Stimulated activated naive CD8-positive, alpha-beta T cell treated with anti-CD3 and anti-CD28 coated beads, Interleukin-15, amount 100 ng/mL, for 72 hours (primary cell): ENCODE measurements at regions not wholly inside any gene's neighbourhood (a gene's known extent, or its start where the extent isn't known, plus 50 kb on each side); places are given as distances from the start of the nearest gene placed in this dataset.

Experiments
- ATAC-seq: fragments of 150-1000 bp; cut with Tn5 transposase; 2 replicates; pipeline ENCODE4 v1.10.0; 2021; ENCODE audit warnings: mild to moderate bottlenecking, moderate library complexity
- DNase-seq, 2 donors: peaks; one replicate each; pipeline ENCODE4 v3.0.0; 2021 to 2022
- H3K27ac Mint-ChIP-seq, 2 donors: one replicate each; pipeline ENCODE4 v1.8.0; 2022; ENCODE audit warnings: mild to moderate bottlenecking in 2 of 2, mixed read lengths in 2 of 2, moderate library complexity in 2 of 2
- H3K27me3 Mint-ChIP-seq: one replicate; pipeline ENCODE4 v1.8.0; 2022; ENCODE audit warnings: mixed read lengths
- H3K4me1 Mint-ChIP-seq: one replicate; pipeline ENCODE4 v1.8.0; 2022; ENCODE audit warnings: mild to moderate bottlenecking, mixed read lengths
- H3K4me3 Mint-ChIP-seq, 2 donors: one replicate each; pipeline ENCODE4 v1.8.0; 2022; ENCODE audit warnings: mild to moderate bottlenecking in 2 of 2, mixed read lengths in 2 of 2, moderate library complexity in 1 of 2
- H3K9me3 Mint-ChIP-seq, 2 donors: one replicate each; pipeline ENCODE4 v1.8.0; 2022; ENCODE audit warnings: mixed read lengths in 2 of 2

DNA sequence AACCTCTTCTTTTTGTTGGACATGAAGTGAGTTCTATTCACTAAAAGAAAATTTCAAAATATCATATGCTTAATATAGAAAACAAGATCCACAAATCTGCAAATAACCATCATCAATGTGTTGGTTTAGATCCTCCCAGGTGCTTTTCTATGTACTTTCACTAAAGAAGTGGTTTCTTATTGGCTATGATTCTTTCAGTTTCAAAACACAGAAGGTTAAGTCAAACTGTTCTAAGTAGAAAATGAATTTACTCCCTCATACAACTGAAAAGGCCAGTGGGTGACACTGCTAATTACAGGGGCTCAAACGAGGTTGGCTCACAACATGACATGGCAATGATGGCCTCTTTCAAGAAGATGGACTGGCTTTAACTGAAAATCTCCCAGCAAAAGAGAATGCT lies 111.7 kb downstream of the GALR1 start:
- Mint-ChIP-seq H3K27me3 (peaks cover 30% of the 10 kb centered on the region), H3K4me1 (no peaks in the 10 kb centered on the region), H3K9me3 (peaks cover 40 to 45% of the 10 kb centered on the region in 2 donors), H3K4me3 (no peak overlapping the region), H3K27ac (no peak overlapping the region)
- DNase-seq (no peak), ATAC-seq (no peak)

GRCh38 chr18:77365667-77366066 lies 116.0 kb downstream of the GALR1 start:
- no peak overlapping the region for H3K4me3 Mint-ChIP-seq
- H3K27me3 Mint-ChIP-seq: peaks cover 38% of the 10 kb centered on the region
- no peak for DNase-seq
- H3K9me3 Mint-ChIP-seq: peaks cover 30 to 35% of the 10 kb centered on the region in 2 donors
- ATAC-seq: no peak
- H3K27ac Mint-ChIP-seq: no peak overlapping the region
- no peaks in the 10 kb centered on the region for H3K4me1 Mint-ChIP-seq

- Mint-ChIP-seq H3K27ac (no peak overlapping the region), H3K27me3 (peaks cover 38% of the 10 kb centered on the region), H3K9me3 (peaks cover 24 to 30% of the 10 kb centered on the region in 2 donors), H3K4me1 (no peaks in the 10 kb centered on the region), H3K4me3 (no peak overlapping the region)
- DNase-seq (no peak), ATAC-seq (no peak)
Measured at GRCh38 chr18:77366067-77366719, 116.5 kb downstream of the GALR1 start.

GRCh38 chr18:77366720-77367641 lies 117.3 kb downstream of the GALR1 start:
- no peak overlapping the region for H3K4me3 Mint-ChIP-seq
- H3K27me3 Mint-ChIP-seq: peaks cover 38% of the 10 kb centered on the region
- ATAC-seq (no peak), DNase-seq (no peak)
- no peak overlapping the region for H3K27ac Mint-ChIP-seq
- H3K9me3 Mint-ChIP-seq: peaks cover 20 to 23% of the 10 kb centered on the region in 2 donors
- no peaks in the 10 kb centered on the region for H3K4me1 Mint-ChIP-seq

- no peaks in the 10 kb centered on the region for H3K4me1 Mint-ChIP-seq
- H3K27ac Mint-ChIP-seq: no peak overlapping the region
- ATAC-seq: no peak
- peaks cover 6 to 8% of the 10 kb centered on the region in 2 donors for H3K9me3 Mint-ChIP-seq
- no peak overlapping the region for H3K4me3 Mint-ChIP-seq
- H3K27me3 Mint-ChIP-seq: peaks cover 31% of the 10 kb centered on the region
- no peak for DNase-seq
Measured at GRCh38 chr18:77369644-77370043, 120.0 kb downstream of the GALR1 start.

DNA sequence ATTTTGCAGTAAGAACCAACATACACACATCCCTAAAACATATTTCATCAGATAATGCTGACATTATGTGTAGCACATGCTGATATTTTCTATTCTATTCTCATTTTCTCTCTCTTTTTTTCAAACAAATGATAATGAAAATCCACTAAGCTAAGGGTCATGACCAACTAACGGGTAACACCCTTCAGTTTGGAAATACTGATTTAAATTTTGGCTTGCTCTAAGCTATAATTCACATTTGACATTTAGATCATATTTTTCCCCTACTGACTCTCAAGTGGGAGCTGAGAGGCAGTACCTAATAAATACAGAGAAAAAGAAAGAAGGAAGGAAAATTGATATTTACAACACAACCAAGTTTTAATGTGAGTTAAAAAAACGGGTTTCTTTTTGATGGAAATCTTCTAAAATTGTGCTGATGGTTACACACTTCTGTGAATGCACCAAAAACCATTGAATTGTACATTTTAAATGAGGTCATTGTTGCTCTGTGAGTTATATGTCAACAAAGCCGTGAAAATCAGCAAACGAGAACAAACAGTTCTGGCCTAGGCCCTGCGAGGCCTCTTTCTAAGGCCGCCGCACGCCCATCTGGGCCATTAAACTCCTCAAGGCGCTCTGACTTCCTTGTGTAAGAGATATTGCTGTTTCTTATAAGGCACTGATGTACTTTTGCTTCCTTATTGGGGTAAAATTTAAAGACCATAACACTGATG lies 124.2 kb downstream of the GALR1 start:
- DNase-seq: no peak
- Mint-ChIP-seq H3K27me3 (peaks cover 12% of the 10 kb centered on the region), H3K9me3 (peaks cover 6 to 8% of the 10 kb centered on the region in 2 donors), H3K27ac (no peak overlapping the region), H3K4me3 (no peak overlapping the region), H3K4me1 (no peaks in the 10 kb centered on the region)
- no peak for ATAC-seq

DNA sequence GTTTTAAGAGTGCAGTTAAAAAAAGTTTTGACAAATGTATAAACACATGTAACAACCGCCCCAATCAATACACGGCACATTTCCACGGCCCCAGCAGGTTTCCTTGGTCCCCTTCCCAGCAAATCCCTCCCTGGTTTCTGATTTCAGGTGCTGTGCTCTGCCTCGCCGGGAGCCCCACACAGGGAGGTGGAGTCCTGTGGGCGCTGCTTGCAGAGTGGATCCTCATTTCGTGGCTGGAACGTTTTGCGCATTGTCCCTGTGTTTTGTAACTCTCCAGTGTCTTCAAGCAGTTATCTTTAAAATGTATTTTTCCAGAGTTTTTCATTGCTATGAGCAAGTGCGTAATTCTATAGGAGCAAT lies 124.8 kb downstream of the GALR1 start:
- Mint-ChIP-seq H3K9me3 (peaks cover 5 to 7% of the 10 kb centered on the region in 2 donors), H3K27ac (no peak overlapping the region), H3K4me3 (no peak overlapping the region), H3K4me1 (no peaks in the 10 kb centered on the region), H3K27me3 (peaks cover 16% of the 10 kb centered on the region)
- no peak for ATAC-seq
- DNase-seq: no peak

DNA sequence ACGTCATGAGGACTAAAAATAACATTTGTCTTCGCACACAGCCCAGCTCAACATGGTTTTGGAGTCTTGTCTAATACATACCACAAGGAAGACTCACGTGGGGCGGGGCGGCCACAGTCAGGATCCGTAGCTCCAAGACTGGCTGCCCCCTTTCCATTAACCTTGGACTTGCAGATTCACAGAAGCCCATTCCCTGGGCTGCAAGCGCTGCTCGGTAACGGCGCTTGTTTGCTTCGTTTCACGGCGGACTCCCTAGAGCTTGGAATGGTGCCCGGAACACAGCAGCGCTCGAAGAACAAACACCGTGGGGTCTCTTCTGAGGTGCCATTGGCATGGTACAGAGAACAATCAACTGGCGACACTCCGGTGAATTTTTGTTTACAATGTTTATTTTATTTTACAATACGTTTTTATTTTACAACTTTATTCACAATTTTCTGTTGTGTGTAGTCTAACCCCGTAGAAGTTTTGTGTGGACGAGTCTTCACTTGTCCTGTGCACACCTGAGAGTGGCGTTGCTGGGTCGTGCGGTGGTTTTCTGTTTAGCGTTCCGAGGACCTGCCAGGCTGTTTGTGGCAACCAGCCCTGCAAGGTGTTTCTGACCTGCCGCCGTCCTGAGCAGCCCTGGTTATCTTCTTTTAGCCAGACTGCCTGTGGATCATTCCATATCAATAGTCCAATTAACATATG lies 126.5 kb downstream of the GALR1 start:
- H3K27me3 Mint-ChIP-seq: peaks cover 20% of the 10 kb centered on the region
- DNase-seq: no peak
- no peak for ATAC-seq
- no peak overlapping the region for H3K4me3 Mint-ChIP-seq
- H3K27ac Mint-ChIP-seq: no peak overlapping the region
- H3K9me3 Mint-ChIP-seq: no peaks in the 10 kb centered on the region
- H3K4me1 Mint-ChIP-seq: no peaks in the 10 kb centered on the region

DNA sequence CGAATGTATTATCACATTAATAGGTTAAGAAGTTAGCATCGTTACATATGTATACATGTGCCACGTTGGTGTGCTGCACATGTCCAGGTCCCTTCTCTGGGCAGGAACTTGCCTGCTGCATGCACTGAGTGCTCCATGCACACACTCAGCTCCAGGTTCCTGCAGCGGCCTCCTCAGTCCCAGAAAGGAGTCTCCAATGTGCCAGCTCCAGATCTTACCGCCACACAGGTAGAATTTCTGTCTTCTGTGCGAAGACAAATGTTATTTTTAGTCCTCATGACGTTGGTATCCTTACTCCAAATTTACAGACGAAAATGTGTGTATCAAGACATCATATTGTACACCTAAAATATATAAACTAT lies 127.1 kb downstream of the GALR1 start:
- DNase-seq (no peak), ATAC-seq (no peak)
- Mint-ChIP-seq H3K4me3 (no peak overlapping the region), H3K4me1 (no peaks in the 10 kb centered on the region), H3K27me3 (peaks cover 26% of the 10 kb centered on the region), H3K27ac (no peak overlapping the region), H3K9me3 (no peaks in the 10 kb centered on the region)

DNA sequence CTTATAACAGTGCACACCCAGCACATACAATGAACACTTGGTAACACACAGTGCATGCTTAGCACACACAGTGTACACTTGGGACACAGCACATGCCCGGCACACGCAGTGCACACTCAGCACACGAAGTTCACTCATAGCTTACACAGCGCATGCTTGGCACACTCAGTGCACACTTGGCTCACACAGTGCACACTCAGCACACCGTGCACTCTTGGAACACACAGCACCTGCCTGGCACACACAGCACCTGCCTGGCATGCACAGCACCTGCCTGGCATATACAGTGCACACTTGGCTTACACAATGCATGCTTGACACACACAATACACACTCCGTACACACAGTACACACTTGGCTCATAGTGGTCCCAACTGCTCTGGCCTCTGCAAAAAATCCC lies 128.2 kb downstream of the GALR1 start:
- DNase-seq (no peak), ATAC-seq (peak; percentile 49)
- H3K27ac Mint-ChIP-seq: no peak overlapping the region
- H3K9me3 Mint-ChIP-seq: no peaks in the 10 kb centered on the region
- H3K27me3 Mint-ChIP-seq: peaks cover 37% of the 10 kb centered on the region
- H3K4me1 Mint-ChIP-seq: no peaks in the 10 kb centered on the region
- H3K4me3 Mint-ChIP-seq: no peak overlapping the region

DNA sequence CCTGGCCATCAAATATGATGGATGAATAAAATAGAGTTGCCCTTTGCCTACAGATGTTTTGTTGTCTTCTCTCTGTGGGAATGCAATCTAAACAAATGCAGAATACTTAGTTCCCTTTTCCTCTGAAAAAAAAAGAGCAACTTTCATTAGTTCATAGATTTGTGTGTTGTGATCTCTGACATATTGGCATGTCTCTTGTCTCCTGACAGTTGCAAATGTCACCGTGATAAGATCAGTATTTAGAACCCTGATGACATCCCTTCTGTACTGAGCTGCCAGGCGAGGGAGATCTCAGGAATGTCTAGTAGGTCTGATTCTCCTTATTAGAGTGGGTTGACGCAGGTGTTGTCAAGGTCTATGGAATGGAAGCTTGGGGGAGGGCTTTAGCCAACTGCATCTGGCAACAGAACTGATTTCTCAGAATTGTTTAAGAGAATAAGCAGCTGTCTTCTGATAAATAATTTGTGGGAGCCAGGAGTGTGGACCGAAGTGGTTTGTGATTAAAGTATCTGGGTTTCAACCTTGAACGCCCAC lies 130.4 kb downstream of the GALR1 start:
- Mint-ChIP-seq H3K9me3 (no peaks in the 10 kb centered on the region), H3K4me3 (no peak overlapping the region), H3K27me3 (peaks cover 48% of the 10 kb centered on the region), H3K27ac (no peak overlapping the region), H3K4me1 (no peaks in the 10 kb centered on the region)
- no peak for DNase-seq
- no peak for ATAC-seq

DNA sequence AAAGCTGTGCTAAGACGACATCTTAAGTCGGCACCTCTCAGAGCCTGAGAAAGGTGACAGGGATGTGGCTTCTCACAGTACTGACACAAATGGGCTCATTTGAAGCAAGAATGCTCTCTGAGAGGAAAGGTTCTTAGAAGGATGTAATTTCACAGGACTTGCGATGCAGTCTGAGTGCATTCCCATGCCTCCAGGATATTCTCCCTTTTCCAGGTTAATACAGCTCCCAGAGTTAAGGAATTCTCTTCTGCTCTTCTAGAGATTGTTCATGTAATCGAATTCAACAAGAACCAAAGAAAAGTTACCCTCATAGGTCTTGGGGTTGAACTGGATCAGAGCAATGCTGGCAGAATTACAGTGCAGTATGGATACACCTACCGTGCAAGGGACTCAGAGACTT lies 131.0 kb downstream of the GALR1 start:
- H3K27me3 Mint-ChIP-seq: peaks cover 52% of the 10 kb centered on the region
- no peaks in the 10 kb centered on the region for H3K4me1 Mint-ChIP-seq
- no peaks in the 10 kb centered on the region for H3K9me3 Mint-ChIP-seq

DNA sequence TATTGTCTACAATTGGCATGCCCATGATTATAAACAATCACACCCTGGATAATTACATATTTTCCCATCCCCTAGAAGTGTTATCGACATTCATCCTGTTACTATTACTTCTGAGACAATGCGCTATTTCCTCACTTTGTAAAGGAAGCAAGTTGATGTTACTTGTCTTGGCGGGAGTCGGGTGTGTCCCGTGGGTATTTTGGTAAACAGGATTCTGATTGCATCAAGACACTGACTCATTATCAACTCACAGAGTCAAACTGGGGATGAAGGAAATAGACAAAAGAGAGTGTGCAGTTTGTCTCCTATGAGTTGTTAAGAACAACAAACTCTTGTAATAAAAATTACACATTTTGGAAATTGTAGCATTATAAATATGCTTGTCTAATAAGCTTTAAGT lies 142.7 kb downstream of the GALR1 start:
- ATAC-seq: no peak
- peaks cover 8% of the 10 kb centered on the region for H3K27me3 Mint-ChIP-seq

More for the DNA sequence above, 131.0 kb downstream of the GALR1 start:
- no peak overlapping the region for H3K27ac Mint-ChIP-seq
- ATAC-seq (no peak), DNase-seq (no peak)
- H3K4me3 Mint-ChIP-seq: no peak overlapping the region

GRCh38 chr18:77393519-77393918 lies 143.9 kb downstream of the GALR1 start:
- Mint-ChIP-seq H3K9me3 (peaks cover 0 to 7% of the 10 kb centered on the region in 2 donors), H3K4me1 (no peaks in the 10 kb centered on the region), H3K4me3 (no peak overlapping the region), H3K27ac (no peak overlapping the region), H3K27me3 (peaks cover 8% of the 10 kb centered on the region)
- DNase-seq (no peak), ATAC-seq (no peak)

More for the DNA sequence above, 142.7 kb downstream of the GALR1 start:
- Mint-ChIP-seq H3K9me3 (peaks cover 0 to 7% of the 10 kb centered on the region in 2 donors), H3K4me1 (no peaks in the 10 kb centered on the region), H3K4me3 (no peak overlapping the region), H3K27ac (no peak overlapping the region)
- no peak for DNase-seq

GRCh38 chr18:77395953-77396352 lies 146.3 kb downstream of the GALR1 start:
- Mint-ChIP-seq H3K4me3 (no peak overlapping the region), H3K27me3 (peaks cover 8% of the 10 kb centered on the region), H3K4me1 (no peaks in the 10 kb centered on the region), H3K27ac (no peak overlapping the region), H3K9me3 (peaks cover 0 to 7% of the 10 kb centered on the region in 2 donors)
- ATAC-seq (no peak), DNase-seq (no peak)
